Stimulated activated CD8-positive, alpha-beta memory T cell treated with anti-CD3 and anti-CD28 coated beads, Interleukin-2, amount 100 ng/mL, for 48 hours (primary cell): ENCODE measurements at regions not wholly inside any gene's neighbourhood (a gene's known extent, or its start where the extent isn't known, plus 50 kb on each side); places are given as distances from the start of the nearest gene placed in this dataset.
"Not testable (repeated sequence)": the region's sequence is repeated elsewhere in the genome, so short reads cannot be mapped to it uniquely, and the experiment has no call there.

Source experiments
- DNase-seq, 2 donors: peaks; one replicate each; pipeline ENCODE4 v3.0.0-alpha.2; 2020; ENCODE audit warnings: low read depth in 2 of 2

GRCh38 chr5:101364469-101364868 lies 461.4 kb upstream of the ST8SIA4 start:
- no peak for DNase-seq

GRCh38 chr5:101362067-101362466 lies 459.0 kb upstream of the ST8SIA4 start:
- DNase-seq = no peak

GRCh38 chr5:101346906-101347305 lies 443.8 kb upstream of the ST8SIA4 start:
- DNase-seq = no peak

GRCh38 chr5:101346447-101346846 lies 443.4 kb upstream of the ST8SIA4 start:
- no peak for DNase-seq

GRCh38 chr5:101338226-101338625 lies 435.1 kb upstream of the ST8SIA4 start:
- DNase-seq = no peak

- DNase-seq = no peak
These were observed 424.7 kb upstream of the ST8SIA4 start for GRCh38 chr5:101327816-101328215.

GRCh38 chr5:101326766-101327165 lies 423.7 kb upstream of the ST8SIA4 start:
- DNase-seq = no peak

GRCh38 chr5:101316401-101316800 lies 413.3 kb upstream of the ST8SIA4 start:
- DNase-seq = not testable (repeated sequence)

- DNase-seq = no peak
These were observed 403.5 kb upstream of the ST8SIA4 start for GRCh38 chr5:101306391-101307137.

GRCh38 chr5:101296477-101296876 lies 393.4 kb upstream of the ST8SIA4 start:
- DNase-seq = no peak

- no peak for DNase-seq
These were observed 389.1 kb upstream of the ST8SIA4 start for GRCh38 chr5:101292199-101292598.

- not testable (repeated sequence) for DNase-seq
These were observed 387.7 kb upstream of the ST8SIA4 start for GRCh38 chr5:101290761-101291160.

GRCh38 chr5:101288633-101289032 lies 385.6 kb upstream of the ST8SIA4 start:
- no peak for DNase-seq

GRCh38 chr5:101284736-101285375 lies 381.8 kb upstream of the ST8SIA4 start:
- DNase-seq = no peak

- not testable (repeated sequence) for DNase-seq
These were observed 380.9 kb upstream of the ST8SIA4 start for GRCh38 chr5:101283938-101284337.

- no peak for DNase-seq
These were observed 375.8 kb upstream of the ST8SIA4 start for GRCh38 chr5:101278917-101279316.

GRCh38 chr5:101278011-101278687 lies 375.1 kb upstream of the ST8SIA4 start:
- no peak for DNase-seq

GRCh38 chr5:101271945-101272344 lies 368.9 kb upstream of the ST8SIA4 start:
- no peak for DNase-seq

GRCh38 chr5:101271416-101271815 lies 368.3 kb upstream of the ST8SIA4 start:
- no peak for DNase-seq

GRCh38 chr5:101260857-101261256 lies 357.8 kb upstream of the ST8SIA4 start:
- DNase-seq = no peak

GRCh38 chr5:101253096-101253495 lies 350.0 kb upstream of the ST8SIA4 start:
- no peak for DNase-seq

GRCh38 chr5:101244621-101245020 lies 341.5 kb upstream of the ST8SIA4 start:
- no peak for DNase-seq
